Naive thymus-derived CD8-positive, alpha-beta T cell (primary cell): ENCODE measurements at regions not wholly inside any gene's neighbourhood (a gene's known extent, or its start where the extent isn't known, plus 50 kb on each side); places are given as distances from the start of the nearest gene placed in this dataset.

Experiments
- ATAC-seq, 2 donors: fragments of 150-1000 bp; cut with Tn5 transposase in 1 of 2; sonication (Bioruptor Pico), chemical (Tn5 transposase) in 1 of 2; 1 replicate in 1 of 2; 2 replicates in 1 of 2; pipeline ENCODE4 v1.10.0; 2021; ENCODE audit warnings: mild to moderate bottlenecking in 2 of 2, moderate library complexity in 2 of 2
- POLR2A ChIA-PET: fragments of 350-600 bp; sonication (Branson Sonifier 250); formaldehyde crosslinking; loops from one replicate; lab custom pipeline; 2021; ENCODE audit warnings: antibody characterized with exemption; lab: Charles Lee
- DNase-seq, 10 donors: peaks; one replicate each; pipeline versions ENCODE4 v3.0.0 to v3.0.0-alpha.2; 2020 to 2022
- H3K27ac Mint-ChIP-seq, 10 donors: one replicate each; pipeline ENCODE4 v1.8.0; 2020 to 2022; ENCODE audit warnings: mild to moderate bottlenecking in 10 of 10, mixed read lengths in 10 of 10, moderate library complexity in 4 of 10, inconsistent platforms in 1 of 10
- H3K27me3 Mint-ChIP-seq, 5 donors: one replicate each; pipeline ENCODE4 v1.8.0; 2021 to 2022; ENCODE audit warnings: mixed read lengths in 5 of 5
- H3K36me3 Mint-ChIP-seq, 3 donors: one replicate each; pipeline ENCODE4 v1.8.0; 2020 to 2022; ENCODE audit warnings: mixed read lengths in 3 of 3, mild to moderate bottlenecking in 2 of 3, inconsistent platforms in 1 of 3
- H3K4me1 Mint-ChIP-seq, 4 donors: one replicate each; pipeline ENCODE4 v1.8.0; 2021 to 2022; ENCODE audit warnings: mixed read lengths in 4 of 4
- H3K4me3 Mint-ChIP-seq, 10 donors: one replicate each; pipeline ENCODE4 v1.8.0; 2020 to 2022; ENCODE audit warnings: mild to moderate bottlenecking in 10 of 10, mixed read lengths in 10 of 10, moderate library complexity in 6 of 10, inconsistent platforms in 1 of 10
- H3K9me3 Mint-ChIP-seq, 9 donors: one replicate each; pipeline ENCODE4 v1.8.0; 2020 to 2022; ENCODE audit warnings: mixed read lengths in 9 of 9, mild to moderate bottlenecking in 3 of 9, inconsistent platforms in 1 of 9, moderate library complexity in 1 of 9

DNA sequence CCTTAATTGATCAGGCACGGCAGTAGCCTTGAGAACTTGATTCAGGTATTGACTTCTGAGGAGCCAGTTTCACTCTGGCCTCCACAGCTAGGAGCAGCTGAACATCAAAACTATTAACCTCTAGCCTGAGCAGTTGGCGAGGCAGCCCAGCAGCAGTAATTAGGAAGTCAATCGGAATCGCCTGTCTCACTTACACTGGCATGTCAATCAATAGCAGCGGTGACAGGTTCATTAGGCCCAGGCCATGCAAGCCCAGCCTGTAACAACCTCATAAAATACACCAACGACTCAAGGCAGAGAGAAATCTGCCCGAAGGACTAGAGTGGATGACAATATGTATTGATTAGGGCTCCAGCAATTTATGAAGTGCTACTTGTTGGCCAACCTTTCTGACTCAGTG lies 255.4 kb upstream of the SKOR2 start:
- H3K4me3 Mint-ChIP-seq = no peak overlapping the region
- H3K9me3 Mint-ChIP-seq = peaks cover 0 to 8% (median 0%) of the 10 kb centered on the region in 9 donors
- DNase-seq (no peak), ATAC-seq (no peak)
- POLR2A ChIA-PET = no interaction called here
- H3K27me3 Mint-ChIP-seq = peaks cover 0 to 4% (median 2%) of the 10 kb centered on the region in 5 donors
- no peaks in the 10 kb centered on the region for H3K36me3 Mint-ChIP-seq
- H3K4me1 Mint-ChIP-seq = no peaks in the 10 kb centered on the region
- no peak overlapping the region for H3K27ac Mint-ChIP-seq

DNA sequence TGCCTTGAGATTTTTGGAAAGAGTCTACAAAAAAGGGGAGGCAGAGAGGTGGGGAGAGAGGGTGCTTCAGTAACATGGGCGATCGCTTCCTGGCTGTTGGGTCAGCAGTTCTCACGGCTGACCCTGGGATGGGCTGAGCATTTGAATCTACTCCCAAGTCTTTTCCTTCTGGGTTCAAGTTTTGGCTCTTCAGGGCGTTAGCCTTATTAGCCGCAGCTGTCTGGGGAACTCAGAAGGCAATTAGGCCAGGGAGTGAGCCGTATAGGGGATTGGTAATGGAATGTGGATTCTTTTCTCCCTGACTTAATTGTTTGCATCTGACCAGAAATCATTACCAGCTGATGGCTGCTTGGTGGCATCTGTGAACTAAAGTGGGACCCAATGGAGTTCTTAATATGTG lies 250.5 kb upstream of the SKOR2 start:
- no peaks in the 10 kb centered on the region for H3K36me3 Mint-ChIP-seq
- no peaks in the 10 kb centered on the region for H3K4me1 Mint-ChIP-seq
- DNase-seq (no peak), ATAC-seq (no peak)
- POLR2A ChIA-PET = no interaction called here
- H3K27ac Mint-ChIP-seq = no peak overlapping the region
- no peak overlapping the region for H3K4me3 Mint-ChIP-seq
- H3K9me3 Mint-ChIP-seq = peaks cover 0 to 9% (median 0%) of the 10 kb centered on the region in 9 donors
- peaks cover 0 to 12% (median 8%) of the 10 kb centered on the region in 5 donors for H3K27me3 Mint-ChIP-seq

DNA sequence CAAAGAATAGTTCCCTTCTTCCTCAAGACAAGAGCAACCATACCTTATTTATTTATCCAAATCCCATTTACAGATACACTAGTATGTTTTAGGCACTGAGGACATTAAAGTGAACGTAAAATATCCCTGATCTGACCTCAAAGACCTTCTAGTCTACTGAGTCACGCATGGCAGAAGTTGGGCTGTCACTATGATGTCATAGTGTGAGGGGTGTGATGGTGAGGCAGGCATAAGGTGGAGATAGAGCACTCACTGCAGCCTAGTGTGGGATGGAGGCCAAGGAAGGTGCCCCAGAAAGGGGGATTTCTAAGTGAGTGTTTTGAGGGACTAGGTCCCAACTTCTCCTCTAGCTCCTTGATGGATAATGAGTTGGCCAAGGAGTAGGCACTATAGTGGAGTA lies 249.5 kb upstream of the SKOR2 start:
- Mint-ChIP-seq H3K4me1 (no peaks in the 10 kb centered on the region), H3K36me3 (no peaks in the 10 kb centered on the region), H3K27me3 (peaks cover 0 to 16% (median 10%) of the 10 kb centered on the region in 5 donors), H3K27ac (no peak overlapping the region), H3K4me3 (no peak overlapping the region), H3K9me3 (peaks cover 0 to 9% (median 0%) of the 10 kb centered on the region in 9 donors)
- POLR2A ChIA-PET = no interaction called here
- no peak for DNase-seq
- no peak for ATAC-seq

DNA sequence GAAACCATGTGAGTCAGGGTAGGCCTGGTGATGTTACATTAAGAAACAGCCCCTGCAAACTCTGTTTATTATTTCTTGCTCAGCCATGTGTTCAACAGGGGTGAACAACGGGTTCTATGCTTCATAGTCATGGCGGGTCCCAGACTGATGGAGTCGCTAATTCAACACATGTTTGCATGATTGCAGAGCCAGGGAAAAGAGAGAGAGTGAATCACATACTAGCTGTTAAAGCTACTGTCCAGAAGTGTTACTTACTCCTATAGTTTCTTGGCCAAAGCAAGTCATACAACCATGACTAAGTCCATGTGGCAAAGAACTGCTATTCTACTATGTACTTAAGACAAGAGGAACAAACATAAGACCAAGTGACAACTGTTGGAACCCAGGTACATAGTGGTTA lies 241.2 kb upstream of the SKOR2 start:
- Mint-ChIP-seq H3K27ac (no peak overlapping the region), H3K36me3 (no peaks in the 10 kb centered on the region), H3K4me1 (no peaks in the 10 kb centered on the region), H3K4me3 (no peak overlapping the region), H3K9me3 (peaks cover 0 to 10% (median 1%) of the 10 kb centered on the region in 9 donors), H3K27me3 (peaks cover 0 to 8% (median 1%) of the 10 kb centered on the region in 5 donors)
- no peak for ATAC-seq
- POLR2A ChIA-PET = no interaction called here
- no peak for DNase-seq

DNA sequence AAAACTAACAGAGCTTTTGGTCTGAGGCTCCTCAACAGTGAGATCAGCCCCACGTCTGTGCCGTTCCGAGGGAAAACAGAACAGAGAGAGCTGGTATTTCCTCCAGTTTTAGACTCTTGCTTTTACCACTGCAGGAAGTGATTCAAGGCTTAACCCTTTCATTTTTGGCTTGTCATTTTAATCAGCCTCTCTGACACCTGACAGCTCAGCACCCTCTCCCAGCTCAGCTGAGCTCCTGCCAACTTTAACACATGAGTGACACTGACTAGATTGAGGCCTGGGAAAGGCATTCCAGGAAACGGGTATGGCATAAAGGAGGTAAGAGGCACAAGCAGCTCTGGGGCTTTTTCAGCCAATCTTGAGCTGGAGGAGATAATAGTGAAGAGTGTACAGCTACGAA lies 239.4 kb upstream of the SKOR2 start:
- Mint-ChIP-seq H3K27me3 (peaks cover 0 to 8% (median 6%) of the 10 kb centered on the region in 5 donors), H3K36me3 (no peaks in the 10 kb centered on the region), H3K27ac (no peak overlapping the region), H3K4me3 (no peak overlapping the region), H3K4me1 (no peaks in the 10 kb centered on the region), H3K9me3 (peaks cover 0 to 11% (median 1%) of the 10 kb centered on the region in 9 donors)
- POLR2A ChIA-PET = no interaction called here
- no peak for ATAC-seq
- no peak for DNase-seq

DNA sequence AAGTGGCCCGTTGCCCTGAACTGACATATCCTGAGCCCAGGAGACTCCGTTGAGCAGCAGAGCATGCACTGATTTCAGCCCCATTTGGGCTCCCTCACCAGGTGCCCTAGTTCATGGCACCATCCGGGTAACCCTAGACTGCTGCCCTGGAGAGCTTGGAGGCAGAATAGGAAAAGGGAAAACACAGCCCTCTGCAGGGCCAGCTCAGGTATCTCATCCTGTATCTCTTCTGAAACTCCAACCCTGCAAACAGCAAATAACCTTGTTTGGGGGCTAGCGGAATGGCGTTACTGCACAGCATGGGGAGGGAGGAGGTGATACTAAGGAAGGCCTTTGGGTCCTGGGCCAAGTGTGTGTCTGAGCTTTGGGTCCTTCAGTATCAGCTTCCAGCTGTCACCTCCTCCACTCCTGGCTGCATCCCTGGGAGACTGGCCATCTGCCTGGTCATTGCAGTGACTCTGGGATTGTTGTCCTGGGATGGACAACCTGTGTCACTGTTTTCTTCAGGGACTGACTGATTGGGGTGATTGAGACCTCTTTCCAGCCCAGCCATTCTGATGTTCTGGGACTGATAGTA lies 233.8 kb upstream of the SKOR2 start:
- no peak overlapping the region for H3K27ac Mint-ChIP-seq

DNA sequence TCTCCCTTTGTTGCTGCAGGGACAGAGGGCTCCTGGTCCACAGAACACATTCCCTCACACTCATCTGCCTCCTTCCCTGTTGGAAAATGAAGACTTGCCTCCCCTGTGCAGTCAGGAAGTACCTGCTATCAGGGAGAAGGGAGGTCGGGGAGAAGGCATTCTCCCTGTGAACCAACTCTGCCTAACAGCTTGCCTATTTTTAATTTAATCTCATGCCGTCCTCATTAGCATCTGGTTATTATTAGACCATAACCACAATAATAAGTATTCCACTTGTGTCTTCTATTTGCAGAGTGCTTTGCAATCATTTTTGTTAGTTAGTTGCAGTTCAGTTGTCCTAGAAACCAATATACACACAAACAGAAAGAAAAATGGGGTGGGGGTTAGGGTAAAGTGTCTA lies 232.6 kb upstream of the SKOR2 start:
- no peak overlapping the region for H3K27ac Mint-ChIP-seq
- no peak for DNase-seq
- peaks cover 3 to 52% (median 18%) of the 10 kb centered on the region in 5 donors for H3K27me3 Mint-ChIP-seq
- no peak overlapping the region for H3K4me3 Mint-ChIP-seq
- POLR2A ChIA-PET = no interaction called here
- no peaks in the 10 kb centered on the region for H3K36me3 Mint-ChIP-seq
- peaks cover 0 to 7% (median 0%) of the 10 kb centered on the region in 9 donors for H3K9me3 Mint-ChIP-seq
- H3K4me1 Mint-ChIP-seq = no peaks in the 10 kb centered on the region
- no peak for ATAC-seq

More for the DNA sequence above, 233.8 kb upstream of the SKOR2 start:
- Mint-ChIP-seq H3K27me3 (peaks cover 3 to 52% (median 18%) of the 10 kb centered on the region in 5 donors), H3K4me3 (no peak overlapping the region), H3K4me1 (no peaks in the 10 kb centered on the region), H3K9me3 (peaks cover 0 to 8% (median 0%) of the 10 kb centered on the region in 9 donors), H3K36me3 (no peaks in the 10 kb centered on the region)
- POLR2A ChIA-PET = no interaction called here
- no peak for DNase-seq
- ATAC-seq = no peak

DNA sequence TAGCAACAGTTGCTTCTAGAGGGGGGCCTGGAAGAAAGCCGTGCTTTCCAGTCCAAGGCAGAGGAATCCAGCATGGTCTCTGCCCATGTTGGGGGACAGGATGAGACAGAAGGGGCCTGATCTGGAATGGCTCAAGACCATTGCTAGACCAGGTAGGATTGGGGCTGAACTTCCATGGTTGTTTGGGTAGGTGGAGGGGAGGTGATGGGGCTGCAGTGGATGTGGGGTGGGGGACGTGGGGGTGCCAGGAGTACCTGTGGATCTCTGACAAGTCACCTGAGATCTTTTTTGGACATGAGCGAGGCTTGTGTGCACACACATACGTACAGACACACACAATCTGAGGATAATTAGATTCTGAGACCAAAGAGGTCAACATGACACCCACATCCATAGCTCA lies 228.7 kb upstream of the SKOR2 start:
- ATAC-seq = no peak
- H3K27me3 Mint-ChIP-seq = peaks cover 3 to 48% (median 11%) of the 10 kb centered on the region in 5 donors
- H3K4me3 Mint-ChIP-seq = no peak overlapping the region
- no peak overlapping the region for H3K27ac Mint-ChIP-seq
- no peak for DNase-seq
- no peaks in the 10 kb centered on the region for H3K9me3 Mint-ChIP-seq
- POLR2A ChIA-PET = no interaction called here
- no peaks in the 10 kb centered on the region for H3K4me1 Mint-ChIP-seq
- no peaks in the 10 kb centered on the region for H3K36me3 Mint-ChIP-seq

DNA sequence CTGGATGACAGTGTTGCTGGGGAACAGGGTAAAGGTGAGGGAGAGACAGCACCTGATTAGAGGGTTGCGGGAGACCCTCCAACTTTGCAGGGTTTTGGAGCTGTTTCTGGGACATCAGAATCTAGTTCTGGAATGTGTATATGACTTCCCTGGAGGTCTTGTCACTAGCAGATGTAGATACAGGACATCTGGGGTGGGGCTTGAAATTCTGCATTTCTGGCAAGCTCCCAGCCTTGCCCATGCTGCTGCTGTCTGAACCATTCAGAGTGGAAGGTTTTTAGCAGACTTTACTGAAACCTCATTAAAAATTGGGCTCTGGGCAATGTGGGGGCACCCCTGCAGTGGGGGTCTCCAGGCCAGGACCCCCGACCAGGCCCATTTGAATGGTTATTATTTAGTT lies 220.3 kb upstream of the SKOR2 start:
- no peak overlapping the region for H3K27ac Mint-ChIP-seq
- DNase-seq = no peak
- H3K9me3 Mint-ChIP-seq = no peaks in the 10 kb centered on the region
- peaks cover 0 to 19% (median 4%) of the 10 kb centered on the region in 5 donors for H3K27me3 Mint-ChIP-seq
- no peaks in the 10 kb centered on the region for H3K4me1 Mint-ChIP-seq
- POLR2A ChIA-PET = no interaction called here
- no peaks in the 10 kb centered on the region for H3K36me3 Mint-ChIP-seq
- no peak for ATAC-seq
- H3K4me3 Mint-ChIP-seq = no peak overlapping the region

DNA sequence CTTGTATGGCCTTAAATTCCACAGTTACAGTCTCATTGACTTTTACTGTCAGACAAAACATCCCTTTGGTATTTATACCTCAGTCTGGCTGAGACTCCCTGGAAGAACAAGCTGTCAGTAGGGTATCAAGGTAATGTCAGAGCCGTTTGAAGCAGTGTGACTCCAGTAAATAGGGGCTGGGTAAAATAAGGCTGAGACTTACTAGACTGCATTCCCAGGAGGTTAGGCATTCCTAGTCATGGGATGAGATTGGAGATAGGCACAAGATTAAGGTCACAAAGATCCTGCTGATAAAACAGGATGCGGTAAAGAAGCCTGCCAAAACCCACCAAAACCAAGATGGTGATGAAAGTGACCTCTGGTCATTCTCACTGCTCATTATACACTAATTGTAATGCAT lies 219.5 kb upstream of the SKOR2 start:
- H3K9me3 Mint-ChIP-seq = no peaks in the 10 kb centered on the region
- H3K4me3 Mint-ChIP-seq = no peak overlapping the region
- H3K4me1 Mint-ChIP-seq = no peaks in the 10 kb centered on the region
- POLR2A ChIA-PET = no interaction called here
- ATAC-seq = no peak
- no peaks in the 10 kb centered on the region for H3K36me3 Mint-ChIP-seq
- no peak overlapping the region for H3K27ac Mint-ChIP-seq
- H3K27me3 Mint-ChIP-seq = peaks cover 0 to 13% (median 4%) of the 10 kb centered on the region in 5 donors
- no peak for DNase-seq

DNA sequence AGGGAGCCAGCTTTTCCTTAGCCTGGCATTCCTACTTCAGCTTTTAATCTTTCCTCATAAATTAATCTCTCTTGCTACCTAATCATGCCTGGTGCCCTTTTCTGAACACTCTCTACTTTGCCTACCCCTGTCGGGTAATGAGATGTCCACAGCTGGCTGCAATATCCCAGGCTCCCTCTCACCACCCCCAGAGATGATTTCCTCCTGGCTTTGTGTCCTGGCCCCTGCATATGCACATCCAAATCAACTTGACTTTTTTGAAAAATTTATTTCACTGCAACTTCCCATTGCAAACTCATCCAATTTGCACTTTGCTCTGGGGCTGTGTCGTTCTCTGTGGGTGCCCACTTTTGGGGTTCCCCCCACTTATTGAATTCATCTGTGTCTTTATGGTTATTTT lies 218.1 kb upstream of the SKOR2 start:
- POLR2A ChIA-PET = no interaction called here
- ATAC-seq (no peak), DNase-seq (no peak)
- Mint-ChIP-seq H3K9me3 (no peaks in the 10 kb centered on the region), H3K27me3 (peaks cover 0 to 9% (median under 1%) of the 10 kb centered on the region in 5 donors), H3K27ac (no peak overlapping the region), H3K36me3 (no peaks in the 10 kb centered on the region), H3K4me3 (no peak overlapping the region), H3K4me1 (no peaks in the 10 kb centered on the region)

DNA sequence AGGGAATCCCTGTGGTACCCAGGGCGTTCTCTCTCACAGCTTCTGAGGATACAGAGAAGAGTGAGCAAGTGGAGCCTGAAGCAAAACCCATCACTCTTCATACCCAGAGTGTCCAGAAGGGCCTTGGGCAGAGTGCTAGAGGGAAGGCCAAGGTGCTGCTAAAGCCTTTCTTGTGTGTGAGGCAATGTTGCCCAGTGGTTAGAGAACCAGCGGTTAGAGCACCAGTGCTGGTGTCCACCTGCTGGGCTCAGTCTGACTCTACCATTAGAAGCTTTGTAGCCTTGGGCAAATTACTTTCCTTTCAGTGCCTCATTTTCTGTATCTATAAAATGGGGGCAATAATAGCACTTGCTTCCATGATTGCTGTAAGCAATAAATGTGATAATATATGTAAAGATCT lies 210.5 kb upstream of the SKOR2 start:
- no peaks in the 10 kb centered on the region for H3K4me1 Mint-ChIP-seq
- DNase-seq (no peak), ATAC-seq (no peak)
- H3K36me3 Mint-ChIP-seq = no peaks in the 10 kb centered on the region
- POLR2A ChIA-PET = no interaction called here
- H3K4me3 Mint-ChIP-seq = no peak overlapping the region
- H3K9me3 Mint-ChIP-seq = peaks cover 0 to 3% (median 0%) of the 10 kb centered on the region in 9 donors
- peaks cover under 1 to 18% (median 6%) of the 10 kb centered on the region in 5 donors for H3K27me3 Mint-ChIP-seq
- no peak overlapping the region for H3K27ac Mint-ChIP-seq

DNA sequence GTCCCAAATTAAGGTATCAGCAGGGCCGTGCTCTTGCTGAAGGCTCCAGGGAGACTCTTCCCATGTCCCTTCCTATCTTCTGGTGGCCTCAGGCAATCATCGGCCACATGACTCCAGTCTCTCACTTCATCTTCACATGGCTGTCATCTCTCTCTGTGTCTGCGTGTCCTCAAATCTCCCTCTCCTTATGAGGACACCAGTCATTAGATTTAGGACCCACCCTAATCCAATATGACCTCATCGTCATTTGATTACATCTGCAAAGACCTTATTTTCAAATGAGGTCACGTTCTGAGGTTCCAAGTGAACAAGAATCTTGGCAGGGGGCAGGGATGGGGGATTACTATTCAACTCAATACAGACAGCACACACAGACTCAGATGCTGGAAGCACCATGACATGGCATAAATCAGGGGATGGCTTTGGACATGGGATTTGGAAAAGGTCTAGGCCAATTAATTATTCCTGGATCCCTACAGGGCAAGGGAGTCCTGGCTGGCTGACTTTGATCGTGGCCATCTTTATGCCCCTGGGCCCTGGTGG lies 210.0 kb upstream of the SKOR2 start:
- H3K36me3 Mint-ChIP-seq = no peaks in the 10 kb centered on the region
- POLR2A ChIA-PET = no interaction called here
- H3K4me3 Mint-ChIP-seq = no peak overlapping the region
- peaks cover 0 to 3% (median 0%) of the 10 kb centered on the region in 9 donors for H3K9me3 Mint-ChIP-seq
- no peak for DNase-seq
- H3K4me1 Mint-ChIP-seq = no peaks in the 10 kb centered on the region
- H3K27ac Mint-ChIP-seq = no peak overlapping the region
- no peak for ATAC-seq
- peaks cover 2 to 20% (median 8%) of the 10 kb centered on the region in 5 donors for H3K27me3 Mint-ChIP-seq

DNA sequence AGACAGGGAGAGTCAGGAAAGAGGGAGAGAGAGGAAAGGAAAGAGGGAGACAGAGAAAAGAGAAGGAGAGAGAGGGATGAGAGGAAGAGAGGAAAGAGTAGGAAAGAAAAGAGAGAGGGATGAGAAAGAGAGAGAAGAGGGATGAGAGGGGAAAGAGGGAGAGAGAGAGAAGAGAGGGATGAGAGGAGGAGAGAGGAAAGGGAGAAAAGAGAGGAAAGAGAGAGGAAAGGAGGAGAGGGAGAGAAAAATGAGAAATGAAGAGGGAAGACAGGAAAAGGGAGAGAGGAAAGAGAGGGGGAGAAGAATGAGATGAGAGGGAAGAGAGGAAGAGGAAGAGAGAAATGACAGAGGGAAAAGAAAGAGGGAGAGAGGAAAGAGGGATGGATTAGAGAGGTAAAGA lies 207.0 kb upstream of the SKOR2 start:
- peaks cover 0 to 1% (median 0%) of the 10 kb centered on the region in 9 donors for H3K9me3 Mint-ChIP-seq
- POLR2A ChIA-PET = no interaction called here
- no peaks in the 10 kb centered on the region for H3K4me1 Mint-ChIP-seq
- H3K27ac Mint-ChIP-seq = no peak overlapping the region
- H3K36me3 Mint-ChIP-seq = no peaks in the 10 kb centered on the region
- no peak for ATAC-seq
- no peak for DNase-seq
- H3K27me3 Mint-ChIP-seq = peaks cover 2 to 25% (median 8%) of the 10 kb centered on the region in 5 donors
- H3K4me3 Mint-ChIP-seq = no peak overlapping the region
